ENCODE measurements at regions not wholly inside any gene's neighbourhood (a gene's known extent, or its start where the extent isn't known, plus 50 kb on each side); places are given as distances from the start of the nearest gene placed in this dataset.

DNA sequence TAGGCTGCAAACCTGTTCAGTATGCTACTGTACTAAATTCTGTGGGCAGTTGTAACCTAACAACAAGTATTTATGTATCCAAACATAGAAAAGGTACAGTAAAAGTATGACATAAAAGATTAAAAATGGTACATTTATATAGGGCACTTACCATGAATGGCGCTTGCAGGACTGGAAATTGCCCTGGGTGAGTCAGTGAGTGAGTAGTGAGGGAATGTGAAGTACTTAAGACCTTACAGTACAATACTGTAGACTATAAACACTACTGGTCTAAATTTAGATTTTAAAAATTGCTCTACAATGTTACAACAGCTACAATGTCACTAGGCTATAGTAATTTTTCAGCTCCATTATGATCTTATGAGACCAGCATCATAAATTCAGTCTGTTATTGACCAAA lies 146.0 kb upstream of the GNAI1 start:
- CTCF ChIA-PET = no interaction called here
- H3K27ac ChIP-seq (ENCODE audit: insufficient read depth, low read depth, low read length) = no peak overlapping the region

DNA sequence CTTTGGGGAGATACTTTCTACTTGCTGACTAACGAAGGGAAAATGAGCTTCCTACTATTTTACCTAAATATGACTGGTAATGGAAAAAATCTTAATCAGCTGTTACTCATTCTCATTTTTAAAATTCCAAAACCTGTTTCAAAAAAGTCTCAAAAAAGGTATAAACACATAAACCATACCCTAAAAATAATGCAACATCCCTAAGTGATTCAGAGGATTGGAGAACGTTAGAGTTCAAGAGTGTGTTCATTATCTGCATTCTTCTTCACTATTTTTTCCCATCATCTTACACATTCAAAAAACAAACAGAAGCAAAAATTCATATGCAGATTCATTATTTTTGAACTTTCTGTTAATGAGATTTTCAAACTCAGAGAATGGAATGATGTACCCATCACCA lies 150.4 kb upstream of the GNAI1 start:
- H3K4me2 ChIP-seq (ENCODE audit: insufficient read depth, low read length) = no peak overlapping the region
- H3K9ac ChIP-seq (replicated peaks; ENCODE audit: extremely low read depth, insufficient read depth, low read length) = no peak overlapping the region
- no peaks in the 10 kb centered on the region for H3K36me3 ChIP-seq (ENCODE audit: control insufficient read depth in 2 of 2, extremely low read depth in 1 of 2, insufficient read depth in 2 of 2, low read length in 2 of 2)
- H2AFZ ChIP-seq (ENCODE audit: low read depth, low read length) = no peak overlapping the region
- H4K20me1 ChIP-seq (replicated peaks; ENCODE audit: control insufficient read depth, extremely low read depth, insufficient read depth, low read length) = no peaks in the 10 kb centered on the region
- no TSS peak for BruUV-seq (replicated peaks)
- H3K9me3 ChIP-seq (replicated peaks; ENCODE audit: control insufficient read depth, insufficient read depth, low read length) = no peaks in the 10 kb centered on the region
- FAIRE-seq (peak; percentile 35), DNase-seq (ENCODE audit: low read depth, low spot score) (no peak)
- no peaks in the 10 kb centered on the region for H3K79me2 ChIP-seq (ENCODE audit: control insufficient read depth, insufficient read depth, low read length)
- peaks cover 20% of the 10 kb centered on the region for H3K4me1 ChIP-seq (ENCODE audit: control insufficient read depth, extremely low read depth, insufficient read depth, low read length)
- TF ChIP-seq, protein P1, sequence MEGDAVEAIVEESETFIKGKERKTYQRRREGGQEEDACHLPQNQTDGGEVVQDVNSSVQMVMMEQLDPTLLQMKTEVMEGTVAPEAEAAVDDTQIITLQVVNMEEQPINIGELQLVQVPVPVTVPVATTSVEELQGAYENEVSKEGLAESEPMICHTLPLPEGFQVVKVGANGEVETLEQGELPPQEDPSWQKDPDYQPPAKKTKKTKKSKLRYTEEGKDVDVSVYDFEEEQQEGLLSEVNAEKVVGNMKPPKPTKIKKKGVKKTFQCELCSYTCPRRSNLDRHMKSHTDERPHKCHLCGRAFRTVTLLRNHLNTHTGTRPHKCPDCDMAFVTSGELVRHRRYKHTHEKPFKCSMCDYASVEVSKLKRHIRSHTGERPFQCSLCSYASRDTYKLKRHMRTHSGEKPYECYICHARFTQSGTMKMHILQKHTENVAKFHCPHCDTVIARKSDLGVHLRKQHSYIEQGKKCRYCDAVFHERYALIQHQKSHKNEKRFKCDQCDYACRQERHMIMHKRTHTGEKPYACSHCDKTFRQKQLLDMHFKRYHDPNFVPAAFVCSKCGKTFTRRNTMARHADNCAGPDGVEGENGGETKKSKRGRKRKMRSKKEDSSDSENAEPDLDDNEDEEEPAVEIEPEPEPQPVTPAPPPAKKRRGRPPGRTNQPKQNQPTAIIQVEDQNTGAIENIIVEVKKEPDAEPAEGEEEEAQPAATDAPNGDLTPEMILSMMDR (IDR thresholded peaks at IDR 0.05; ENCODE audit: extremely low read depth in 1 of 2, insufficient read depth in 1 of 2, low read depth in 1 of 2, low read length in 2 of 2) = no peak
- no peak for TF ChIP-seq POLR2A (IDR thresholded peaks at IDR 0.05; ENCODE audit: low read depth, low read length)
- TF ChIP-seq FOS (IDR thresholded peaks at IDR 0.05; ENCODE audit: borderline replicate concordance, insufficient read depth, low read length) = no peak
- H3K4me3 ChIP-seq (replicated peaks in 1 of 3; ENCODE audit: insufficient read depth in 1 of 3, low read depth in 1 of 3, low read length in 3 of 3) = no peak overlapping the region
- intact Hi-C loops (cut with micrococcal nuclease) = no loop called here
- dilution Hi-C loops (cut with MboI; ENCODE audit: extremely low pct_ligation_motif_present, low sequenced_read_pairs) = no loop called here
- no peak overlapping the region for H3K27ac ChIP-seq (ENCODE audit: insufficient read depth, low read depth, low read length)
- ChIA-PET POLR2A (no interaction called here), CTCF (no interaction called here)
- H3K27me3 ChIP-seq (ENCODE audit: control insufficient read depth in 2 of 2, insufficient read depth in 2 of 2, low read length in 2 of 2) = no peaks in the 10 kb centered on the region
- H3K9me1 ChIP-seq (replicated peaks; ENCODE audit: control insufficient read depth, extremely low read depth, insufficient read depth, low read length) = no peaks in the 10 kb centered on the region

More for the DNA sequence above, 146.0 kb upstream of the GNAI1 start:
- FAIRE-seq = no peak
- intact Hi-C loops (cut with micrococcal nuclease) (no loop called here), dilution Hi-C loops (cut with MboI; ENCODE audit: extremely low pct_ligation_motif_present, low sequenced_read_pairs) (no loop called here)
- POLR2A ChIA-PET = no interaction called here
- Histone ChIP-seq H3K4me1 (ENCODE audit: control insufficient read depth, extremely low read depth, insufficient read depth, low read length) (no peaks in the 10 kb centered on the region), H3K79me2 (ENCODE audit: control insufficient read depth, insufficient read depth, low read length) (no peaks in the 10 kb centered on the region), H2AFZ (ENCODE audit: low read depth, low read length) (no peak overlapping the region), H3K36me3 (ENCODE audit: control insufficient read depth in 2 of 2, extremely low read depth in 1 of 2, insufficient read depth in 2 of 2, low read length in 2 of 2) (no peaks in the 10 kb centered on the region), H3K9me1 (replicated peaks; ENCODE audit: control insufficient read depth, extremely low read depth, insufficient read depth, low read length) (no peaks in the 10 kb centered on the region), H3K9me3 (replicated peaks; ENCODE audit: control insufficient read depth, insufficient read depth, low read length) (no peaks in the 10 kb centered on the region), H3K4me3 (replicated peaks in 1 of 3; ENCODE audit: insufficient read depth in 1 of 3, low read depth in 1 of 3, low read length in 3 of 3) (no peak overlapping the region), H4K20me1 (replicated peaks; ENCODE audit: control insufficient read depth, extremely low read depth, insufficient read depth, low read length) (no peaks in the 10 kb centered on the region), H3K4me2 (ENCODE audit: insufficient read depth, low read length) (no peak overlapping the region), H3K9ac (replicated peaks; ENCODE audit: extremely low read depth, insufficient read depth, low read length) (no peak overlapping the region), H3K27me3 (ENCODE audit: control insufficient read depth in 2 of 2, insufficient read depth in 2 of 2, low read length in 2 of 2) (no peaks in the 10 kb centered on the region)
- BruUV-seq (replicated peaks) = no TSS peak
- no peak for TF ChIP-seq FOS (IDR thresholded peaks at IDR 0.05; ENCODE audit: borderline replicate concordance, insufficient read depth, low read length)
- TF ChIP-seq, protein P2, sequence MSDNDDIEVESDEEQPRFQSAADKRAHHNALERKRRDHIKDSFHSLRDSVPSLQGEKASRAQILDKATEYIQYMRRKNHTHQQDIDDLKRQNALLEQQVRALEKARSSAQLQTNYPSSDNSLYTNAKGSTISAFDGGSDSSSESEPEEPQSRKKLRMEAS (IDR thresholded peaks at IDR 0.05; ENCODE audit: insufficient read depth, insufficient read length) = no peak
- no peak for TF ChIP-seq JUN (IDR thresholded peaks at IDR 0.05; ENCODE audit: borderline replicate concordance, insufficient read depth, insufficient read length, low read depth)
- TF ChIP-seq, protein P1 (IDR thresholded peaks at IDR 0.05; ENCODE audit: extremely low read depth in 1 of 2, insufficient read depth in 1 of 2, low read depth in 1 of 2, low read length in 2 of 2) = no peak
- no peak for TF ChIP-seq GATA2 (IDR thresholded peaks at IDR 0.05; ENCODE audit: insufficient read depth, insufficient read length, low read depth, low read length)
- DNase-seq (ENCODE audit: low read depth, low spot score) = no peak

Data from endothelial cell of umbilical vein (primary cell).